ENCODE measurements at regions not wholly inside any gene's neighbourhood (a gene's known extent, or its start where the extent isn't known, plus 50 kb on each side); places are given as distances from the start of the nearest gene placed in this dataset.

DNA sequence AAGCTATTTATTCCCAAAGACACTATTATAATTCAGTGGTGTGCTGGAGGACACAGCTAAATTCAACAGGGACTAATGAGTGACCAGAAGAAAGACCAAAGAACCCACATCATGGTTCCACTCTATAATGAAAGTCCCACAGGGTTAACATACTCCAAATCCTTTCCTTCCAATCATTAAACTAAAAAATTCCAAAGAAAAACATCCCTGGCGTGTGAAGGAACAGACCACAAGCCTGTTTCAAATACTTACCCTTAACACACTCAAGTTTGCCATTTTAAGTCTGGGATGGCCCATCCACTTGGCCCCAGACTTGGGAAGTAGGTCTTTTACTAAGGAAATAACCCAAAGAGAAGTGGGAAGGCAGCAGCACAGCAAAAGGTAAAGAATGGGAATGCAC lies 150.1 kb upstream of the CCDC150 start:
- TF ChIP-seq, protein P1, sequence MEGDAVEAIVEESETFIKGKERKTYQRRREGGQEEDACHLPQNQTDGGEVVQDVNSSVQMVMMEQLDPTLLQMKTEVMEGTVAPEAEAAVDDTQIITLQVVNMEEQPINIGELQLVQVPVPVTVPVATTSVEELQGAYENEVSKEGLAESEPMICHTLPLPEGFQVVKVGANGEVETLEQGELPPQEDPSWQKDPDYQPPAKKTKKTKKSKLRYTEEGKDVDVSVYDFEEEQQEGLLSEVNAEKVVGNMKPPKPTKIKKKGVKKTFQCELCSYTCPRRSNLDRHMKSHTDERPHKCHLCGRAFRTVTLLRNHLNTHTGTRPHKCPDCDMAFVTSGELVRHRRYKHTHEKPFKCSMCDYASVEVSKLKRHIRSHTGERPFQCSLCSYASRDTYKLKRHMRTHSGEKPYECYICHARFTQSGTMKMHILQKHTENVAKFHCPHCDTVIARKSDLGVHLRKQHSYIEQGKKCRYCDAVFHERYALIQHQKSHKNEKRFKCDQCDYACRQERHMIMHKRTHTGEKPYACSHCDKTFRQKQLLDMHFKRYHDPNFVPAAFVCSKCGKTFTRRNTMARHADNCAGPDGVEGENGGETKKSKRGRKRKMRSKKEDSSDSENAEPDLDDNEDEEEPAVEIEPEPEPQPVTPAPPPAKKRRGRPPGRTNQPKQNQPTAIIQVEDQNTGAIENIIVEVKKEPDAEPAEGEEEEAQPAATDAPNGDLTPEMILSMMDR (IDR thresholded peaks at IDR 0.05): no peak
- TF ChIP-seq EZH2 (IDR thresholded peaks at IDR 0.05; ENCODE audit: borderline replicate concordance, insufficient read depth, low read depth, low read length, poor library complexity, severe bottlenecking): no peak
